Tibial artery (tissue), 4 donors: ENCODE measurements at regions not wholly inside any gene's neighbourhood (a gene's known extent, or its start where the extent isn't known, plus 50 kb on each side); places are given as distances from the start of the nearest gene placed in this dataset.

Experiments
- DNase-seq, 2 donors: peaks; one replicate each; pipeline ENCODE4 v3.0.0-alpha.2; 2019
- H3K27ac ChIP-seq, 2 donors: fragments of 200-600 bp; sonication (generic) in 1 of 2; 1 replicate in 1 of 2; 2 replicates in 1 of 2; pipeline ENCODE4 v1.5.1; 2018 to 2019; ENCODE audit warnings: mild to moderate bottlenecking in 1 of 2
- H3K27me3 ChIP-seq, 2 donors: fragments of 200-600 bp; sonication (generic) in 1 of 2; one replicate each; pipeline versions ENCODE4 v1.5.1 to v1.6.0; 2016 to 2019
- H3K36me3 ChIP-seq, 3 donors: fragments of 200-600 bp; sonication (generic) in 2 of 3; one replicate each; pipeline ENCODE4 v1.5.1; 2016 to 2019; ENCODE audit warnings: mild to moderate bottlenecking in 2 of 3
- H3K4me1 ChIP-seq, 4 donors: fragments of 200-600 bp; sonication (generic) in 2 of 4; 1 replicate in 3 of 4; 2 replicates in 1 of 4; pipeline ENCODE4 v1.5.1; 2016 to 2019
- H3K4me3 ChIP-seq, 2 donors: fragments of 200-600 bp; sonication (generic) in 1 of 2; 1 replicate in 1 of 2; 2 replicates in 1 of 2; pipeline ENCODE4 v1.5.1; 2018 to 2019; ENCODE audit warnings: mild to moderate bottlenecking in 2 of 2
- H3K9me3 ChIP-seq, 3 donors: fragments of 200-600 bp; sonication (generic) in 1 of 3; one replicate each; pipeline ENCODE4 v1.5.1; 2016 to 2019
- CTCF ChIP-seq, 2 experiments: fragments of 200-600 bp in 1 of 2; fragments of 450-650 bp in 1 of 2; IDR thresholded peaks; one replicate each; pipeline ENCODE4 v1.5.1; 2017 to 2019; ENCODE audit warnings: antibody characterized with exemption in 2 of 2, mild to moderate bottlenecking in 1 of 2, moderate library complexity in 1 of 2
- intact Hi-C: fragments of 100-400 bp; cut with DNase I; formaldehyde crosslinking; loops from one replicate; pipeline ENCODE4 v1.15.0; 2023; ENCODE audit warnings: low total_unique reads

- intact Hi-C loops, result no loop called here
- Histone ChIP-seq H3K4me1 (no peaks in the 10 kb centered on the region), H3K27ac (no peak overlapping the region), H3K27me3 (no peaks in the 10 kb centered on the region), H3K36me3 (no peaks in the 10 kb centered on the region), H3K9me3 (peaks cover 0 to 3% (median 0%) of the 10 kb centered on the region in 3 donors), H3K4me3 (no peak overlapping the region)
- DNase-seq, result no peak
- TF ChIP-seq CTCF (IDR thresholded peaks at IDR 0.05), result no peak
These were observed 254.0 kb upstream of the ARGLU1 start for GRCh38 chr13:106821979-106822378.

DNA sequence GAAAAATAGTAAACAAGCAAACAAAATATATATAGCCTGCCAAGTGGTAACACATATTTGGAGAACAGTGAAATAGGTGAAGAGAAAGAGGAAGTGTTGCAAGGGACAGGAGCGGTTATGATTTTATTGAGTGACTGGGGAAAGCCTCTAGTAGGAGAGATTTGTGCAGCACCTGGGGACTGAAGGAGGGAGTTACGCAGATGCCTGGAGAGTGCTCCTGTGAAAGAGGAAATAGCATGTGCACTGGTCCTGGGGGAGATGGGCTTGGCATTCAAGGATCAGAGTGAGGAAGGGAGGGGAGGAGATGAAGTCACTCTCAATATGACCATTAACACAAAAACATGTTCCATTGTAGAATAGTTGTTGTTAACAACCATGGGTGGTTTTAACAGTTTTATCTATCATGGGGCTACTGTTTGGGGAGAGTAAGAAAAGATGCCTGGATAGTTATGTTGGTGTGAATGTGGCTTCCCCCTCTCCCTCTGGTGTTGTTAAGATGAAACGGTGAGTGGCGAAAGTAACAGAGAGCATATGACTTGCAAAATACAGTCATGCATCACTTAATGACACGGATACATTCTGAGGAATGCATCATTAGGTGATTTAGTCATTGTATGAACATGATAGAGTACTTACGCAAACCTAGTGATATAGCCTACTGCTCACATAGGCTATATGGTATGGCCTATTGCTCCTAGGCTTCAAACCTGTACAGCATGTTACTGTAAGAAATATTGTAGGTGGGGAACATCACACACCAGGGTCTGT is 251.7 kb upstream of the ARGLU1 start:
- no peak for DNase-seq
- Histone ChIP-seq H3K27ac (no peak overlapping the region), H3K9me3 (no peaks in the 10 kb centered on the region), H3K4me3 (no peak overlapping the region), H3K27me3 (no peaks in the 10 kb centered on the region), H3K4me1 (no peaks in the 10 kb centered on the region), H3K36me3 (no peaks in the 10 kb centered on the region)
- TF ChIP-seq CTCF (IDR thresholded peaks at IDR 0.05), result no peak
- intact Hi-C loops, result no loop called here

DNA sequence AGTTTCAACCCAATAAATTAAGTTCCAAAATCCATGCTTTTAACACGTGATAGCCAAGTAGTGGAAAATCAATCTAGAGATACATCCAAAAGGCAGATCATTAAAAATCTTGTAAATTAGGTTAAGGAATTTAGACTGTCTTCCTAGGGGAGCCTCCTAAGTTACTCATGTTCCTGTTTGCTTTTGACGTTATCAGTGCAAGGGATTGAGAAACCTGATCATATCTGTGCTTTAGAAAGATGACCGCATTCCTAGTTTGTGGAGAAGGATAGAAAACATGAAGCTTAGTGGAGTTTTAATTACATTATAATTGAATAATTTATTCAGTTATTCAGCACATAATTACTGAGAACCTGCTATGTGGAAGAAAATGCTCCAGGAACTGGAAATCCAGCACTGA is 251.0 kb upstream of the ARGLU1 start:
- no peak overlapping the region for H3K27ac ChIP-seq
- DNase-seq, result no peak
- no peaks in the 10 kb centered on the region for H3K4me1 ChIP-seq
- H3K4me3 ChIP-seq, result no peak overlapping the region
- no peaks in the 10 kb centered on the region for H3K9me3 ChIP-seq
- no peaks in the 10 kb centered on the region for H3K27me3 ChIP-seq
- TF ChIP-seq CTCF (IDR thresholded peaks at IDR 0.05), result no peak
- no peaks in the 10 kb centered on the region for H3K36me3 ChIP-seq
- intact Hi-C loops, result no loop called here

DNA sequence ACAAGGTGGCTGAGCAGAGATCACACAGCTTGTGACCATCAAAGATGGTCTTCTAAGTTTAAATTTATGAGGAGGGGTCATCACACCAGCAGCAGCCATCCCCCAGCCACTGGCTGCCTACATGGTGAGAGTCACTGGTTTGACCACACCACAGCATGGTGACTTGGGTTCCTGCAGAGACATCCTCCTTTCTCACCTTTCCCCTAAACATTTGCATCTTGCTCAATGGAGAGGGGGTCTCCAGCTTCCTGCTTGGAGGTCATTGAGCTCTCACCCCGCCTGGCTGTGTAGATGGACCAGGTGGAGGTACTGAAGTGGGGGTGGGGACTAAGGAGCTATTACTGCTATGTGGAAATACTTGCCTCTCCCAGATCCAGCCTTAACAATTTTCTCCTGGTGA is 247.6 kb upstream of the ARGLU1 start:
- H3K9me3 ChIP-seq, result no peaks in the 10 kb centered on the region
- H3K4me3 ChIP-seq, result no peak overlapping the region
- intact Hi-C loops, result no loop called here
- H3K27me3 ChIP-seq, result no peaks in the 10 kb centered on the region
- no peaks in the 10 kb centered on the region for H3K4me1 ChIP-seq
- H3K27ac ChIP-seq, result no peak overlapping the region
- no peak for DNase-seq
- no peaks in the 10 kb centered on the region for H3K36me3 ChIP-seq
- TF ChIP-seq CTCF (IDR thresholded peaks at IDR 0.05), result no peak

DNA sequence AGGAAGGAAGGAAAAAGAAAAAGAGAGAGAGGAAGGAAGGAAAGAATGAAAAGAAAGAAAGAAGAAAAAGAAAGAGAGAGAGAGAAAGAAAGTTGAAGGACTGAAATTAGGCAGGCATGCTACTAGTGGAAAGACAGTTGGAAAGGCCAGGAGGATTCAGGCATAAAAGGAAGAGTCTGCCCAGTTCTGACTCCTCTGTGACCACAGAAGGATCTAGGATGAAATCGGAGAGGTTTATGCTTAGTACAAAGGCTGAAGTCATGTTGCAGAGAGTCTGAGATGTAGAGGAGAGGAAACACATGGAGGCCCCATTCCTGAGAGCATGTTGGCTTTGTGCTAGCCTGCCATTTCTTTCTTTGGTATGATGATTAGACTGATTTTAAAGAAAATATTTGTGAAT is 246.5 kb upstream of the ARGLU1 start:
- H3K4me1 ChIP-seq, result no peaks in the 10 kb centered on the region
- no peak for DNase-seq
- H3K27ac ChIP-seq, result no peak overlapping the region
- intact Hi-C loops, result no loop called here
- no peaks in the 10 kb centered on the region for H3K9me3 ChIP-seq
- no peak overlapping the region for H3K4me3 ChIP-seq
- no peaks in the 10 kb centered on the region for H3K36me3 ChIP-seq
- no peak for TF ChIP-seq CTCF (IDR thresholded peaks at IDR 0.05)
- H3K27me3 ChIP-seq, result no peaks in the 10 kb centered on the region

GRCh38 chr13:106810069-106810468 is 242.1 kb upstream of the ARGLU1 start:
- no peak for TF ChIP-seq CTCF (IDR thresholded peaks at IDR 0.05)
- no peaks in the 10 kb centered on the region for H3K9me3 ChIP-seq
- DNase-seq, result no peak
- no peak overlapping the region for H3K27ac ChIP-seq
- intact Hi-C loops, result no loop called here
- no peak overlapping the region for H3K4me3 ChIP-seq
- H3K4me1 ChIP-seq, result no peaks in the 10 kb centered on the region
- no peaks in the 10 kb centered on the region for H3K36me3 ChIP-seq
- H3K27me3 ChIP-seq, result no peaks in the 10 kb centered on the region
